GM23338 (cell line): ENCODE measurements at regions not wholly inside any gene's neighbourhood (a gene's known extent, or its start where the extent isn't known, plus 50 kb on each side); places are given as distances from the start of the nearest gene placed in this dataset.

Source experiments
- ATAC-seq: fragments of 200-7000 bp; cut with Tn5 transposase; 3 replicates; pipeline ENCODE4 v1.9.1; 2020
- DNase-seq: peaks from one replicate; pipeline ENCODE4 v3.0.0-alpha.2; 2015; ENCODE audit warnings: low spot score
- H2AFZ ChIP-seq: fragments of 200-600 bp; sonication (generic); 2 replicates; pipeline ENCODE4 v1.8.0; 2016; ENCODE audit warnings: antibody characterized with exemption, mild to moderate bottlenecking, moderate library complexity
- H3F3A ChIP-seq: fragments of 200-600 bp; sonication (generic); replicated peaks from 2 replicates; pipeline ENCODE4 v1.8.0; 2017; ENCODE audit warnings: antibody characterized with exemption, mixed run types, low read depth
- H3K27ac ChIP-seq: fragments of 200-600 bp; sonication (generic); 2 replicates; pipeline ENCODE4 v1.6.1; 2016; ENCODE audit warnings: low read depth
- H3K27me3 ChIP-seq: fragments of 200-600 bp; sonication (generic); 2 replicates; pipeline ENCODE4 v1.8.0; 2016; ENCODE audit warnings: mild to moderate bottlenecking, mixed run types, moderate library complexity; ENCODE audit not compliant: insufficient read depth
- H3K36me3 ChIP-seq: fragments of 200-600 bp; sonication (generic); 2 replicates; pipeline ENCODE4 v1.8.0; 2016; ENCODE audit warnings: mild to moderate bottlenecking; ENCODE audit not compliant: insufficient read depth
- H3K4me1 ChIP-seq: fragments of 200-600 bp; sonication (generic); 2 replicates; pipeline ENCODE4 v1.8.0; 2016; ENCODE audit warnings: mild to moderate bottlenecking, moderate library complexity; ENCODE audit not compliant: insufficient read depth
- H3K4me2 ChIP-seq: fragments of 200-600 bp; sonication (generic); 2 replicates; pipeline ENCODE4 v1.7.1; 2017; ENCODE audit warnings: mixed run types
- H3K4me3 ChIP-seq: fragments of 200-600 bp; sonication (generic); 2 replicates; pipeline ENCODE4 v1.6.1; 2016; ENCODE audit warnings: mixed run types
- H3K79me2 ChIP-seq: fragments of 200-600 bp; sonication (generic); replicated peaks from 2 replicates; pipeline ENCODE4 v1.8.0; 2017; ENCODE audit warnings: mild to moderate bottlenecking; ENCODE audit not compliant: insufficient read depth
- H3K9me2 ChIP-seq: fragments of 200-600 bp; sonication (generic); 2 replicates; pipeline ENCODE4 v1.8.0; 2017; ENCODE audit not compliant: insufficient read depth
- H4K20me1 ChIP-seq: fragments of 200-600 bp; sonication (generic); replicated peaks from 2 replicates; pipeline ENCODE4 v1.8.0; 2017; ENCODE audit warnings: mild to moderate bottlenecking; ENCODE audit not compliant: insufficient read depth
- H3K27ac Mint-ChIP-seq: 2 replicates; pipeline ENCODE4 v1.8.0; 2020; ENCODE audit warnings: inconsistent platforms, mild to moderate bottlenecking, moderate library complexity, mixed read lengths
- H3K27me3 Mint-ChIP-seq: 3 replicates; pipeline ENCODE4 v1.8.0; 2022; ENCODE audit warnings: low read depth, mild to moderate bottlenecking, moderate library complexity, mixed read lengths, inconsistent platforms; ENCODE audit not compliant: insufficient read depth, poor library complexity
- H3K36me3 Mint-ChIP-seq: 3 replicates; pipeline ENCODE4 v1.8.0; 2021; ENCODE audit warnings: low read depth, mild to moderate bottlenecking, inconsistent platforms, moderate library complexity, mixed read lengths
- H3K4me1 Mint-ChIP-seq: 3 replicates; pipeline ENCODE4 v1.8.0; 2020; ENCODE audit warnings: mild to moderate bottlenecking, inconsistent platforms, mixed read lengths
- H3K4me3 Mint-ChIP-seq: 3 replicates; pipeline ENCODE4 v1.8.0; 2021; ENCODE audit warnings: moderate library complexity, mild to moderate bottlenecking, inconsistent platforms, mixed read lengths
- H3K9me3 Mint-ChIP-seq: 3 replicates; pipeline ENCODE4 v1.8.0; 2020; ENCODE audit warnings: moderate library complexity, mild to moderate bottlenecking, inconsistent platforms, mixed read lengths
- CREB1 ChIP-seq: fragments of 250-450 bp; sonication (Bioruptor Pico); IDR thresholded peaks from 2 replicates; pipeline ENCODE4 v1.5.0; 2020; ENCODE audit warnings: low read depth, mild to moderate bottlenecking, moderate library complexity
- CTCF ChIP-seq, 2 experiments: fragments of 200-600 bp in 1 of 2; sonication (generic) in 1 of 2; conservative IDR thresholded peaks; 2 replicates each; pipeline versions ENCODE4 v1.5.1 to v1.6.1; 2016 to 2017; ENCODE audit warnings: antibody characterized with exemption in 2 of 2, low read depth in 2 of 2, mild to moderate bottlenecking in 2 of 2, moderate library complexity in 1 of 2
- EZH2 ChIP-seq: fragments of 200-600 bp; sonication (generic); IDR thresholded peaks from one replicate; pipeline ENCODE4 v1.8.0; 2017; ENCODE audit warnings: antibody characterized with exemption, mild to moderate bottlenecking, low read depth; ENCODE audit not compliant: unreplicated experiment
- EZH2phosphoT487 ChIP-seq: fragments of 200-600 bp; sonication (generic); IDR thresholded peaks from one replicate; pipeline ENCODE4 v1.8.1; 2018; ENCODE audit warnings: antibody characterized with exemption; ENCODE audit not compliant: unreplicated experiment
- JUNB ChIP-seq: IDR thresholded peaks from one replicate; pipeline ENCODE4 v1.6.1; 2016; ENCODE audit warnings: antibody characterized with exemption; ENCODE audit not compliant: unreplicated experiment
- NANOG ChIP-seq: IDR thresholded peaks from 2 replicates; pipeline ENCODE4 v1.6.1; 2016; ENCODE audit warnings: antibody characterized with exemption, borderline replicate concordance
- POLR2AphosphoS5 ChIP-seq: IDR thresholded peaks from 2 replicates; pipeline ENCODE4 v1.6.1; 2016; ENCODE audit warnings: antibody characterized with exemption, low read depth
- REST ChIP-seq: IDR thresholded peaks from one replicate; pipeline ENCODE4 v1.6.1; 2018; ENCODE audit warnings: antibody characterized with exemption; ENCODE audit not compliant: unreplicated experiment
- STAT1 ChIP-seq: IDR thresholded peaks from one replicate; pipeline ENCODE4 v1.6.1; 2016; ENCODE audit warnings: antibody characterized with exemption; ENCODE audit not compliant: unreplicated experiment
- ZNF114 ChIP-seq: fragments of 250-450 bp; sonication (Bioruptor Pico); IDR thresholded peaks from 2 replicates; pipeline ENCODE4 v1.5.0; 2020; ENCODE audit warnings: mild to moderate bottlenecking, moderate library complexity
- ZNF331 ChIP-seq: fragments of 250-450 bp; sonication (Bioruptor Pico); IDR thresholded peaks from 2 replicates; pipeline ENCODE4 v1.5.0; 2020; ENCODE audit warnings: low read depth, mild to moderate bottlenecking, moderate library complexity
- ZNF462 ChIP-seq: fragments of 250-450 bp; sonication (Bioruptor Pico); IDR thresholded peaks from 2 replicates; pipeline ENCODE4 v1.5.0; 2020; ENCODE audit warnings: mild to moderate bottlenecking, moderate library complexity
- TF ChIP-seq, protein P1 (sequence below): IDR thresholded peaks from 2 replicates; pipeline ENCODE4 v1.6.1; 2016; ENCODE audit warnings: antibody characterized with exemption

DNA sequence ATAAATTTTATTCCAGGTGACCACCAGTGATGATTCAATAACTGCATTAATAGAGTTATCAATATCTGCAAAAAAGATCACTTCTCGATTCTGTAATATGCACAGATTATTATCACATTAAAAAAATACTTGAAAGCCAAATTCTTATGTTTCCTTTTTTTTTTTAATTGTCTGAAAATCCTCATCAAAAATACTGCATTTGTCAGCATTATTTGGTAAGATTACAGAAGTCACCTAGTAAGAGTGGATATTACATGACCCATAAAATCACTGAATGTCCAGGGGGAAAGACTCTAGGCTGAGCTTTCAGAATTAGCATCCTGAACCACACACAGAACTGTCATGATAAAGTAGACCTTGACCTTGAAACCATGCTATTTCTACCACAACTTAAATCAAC, 617.2 kb upstream of the CDH7 start:
- Histone ChIP-seq H3K4me1 (no peaks in the 10 kb centered on the region), H3K4me2 (no peak overlapping the region), H3K27ac (no peak overlapping the region), H4K20me1 (no peaks in the 10 kb centered on the region), H2AFZ (no peak overlapping the region), H3K79me2 (no peaks in the 10 kb centered on the region), H3K4me3 (no peak overlapping the region), H3K36me3 (0 out of 2 replicates have a peak, but pooled peaks cover 6% of the 10 kb centered on the region), H3F3A (no peaks in the 10 kb centered on the region), H3K9me2 (no peaks in the 10 kb centered on the region), H3K27me3 (no peaks in the 10 kb centered on the region)
- H3K9me3 Mint-ChIP-seq, result peaks cover 5% of the 10 kb centered on the region; the same call in 1 of the 3 replicates
- TF ChIP-seq EZH2 (no peak), ZNF462 (CRISPR knock-in tag) (no peak), EZH2phosphoT487 (no peak), STAT1 (no peak), JUNB (no peak), NANOG (no peak), CREB1 (CRISPR knock-in tag) (no peak), ZNF331 (no peak), POLR2AphosphoS5 (no peak), CTCF (conservative IDR thresholded peaks at IDR 0.05; ENCODE audit: low read depth in 2 of 2) (no peak), REST (no peak), ZNF114 (no peak)
- TF ChIP-seq, protein P1, sequence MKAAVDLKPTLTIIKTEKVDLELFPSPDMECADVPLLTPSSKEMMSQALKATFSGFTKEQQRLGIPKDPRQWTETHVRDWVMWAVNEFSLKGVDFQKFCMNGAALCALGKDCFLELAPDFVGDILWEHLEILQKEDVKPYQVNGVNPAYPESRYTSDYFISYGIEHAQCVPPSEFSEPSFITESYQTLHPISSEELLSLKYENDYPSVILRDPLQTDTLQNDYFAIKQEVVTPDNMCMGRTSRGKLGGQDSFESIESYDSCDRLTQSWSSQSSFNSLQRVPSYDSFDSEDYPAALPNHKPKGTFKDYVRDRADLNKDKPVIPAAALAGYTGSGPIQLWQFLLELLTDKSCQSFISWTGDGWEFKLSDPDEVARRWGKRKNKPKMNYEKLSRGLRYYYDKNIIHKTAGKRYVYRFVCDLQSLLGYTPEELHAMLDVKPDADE, result no peak
- H3K4me3 Mint-ChIP-seq, result no peak overlapping the region
- DNase-seq, result no peak
- H3K27me3 Mint-ChIP-seq, result peaks cover 2% of the 10 kb centered on the region
- ATAC-seq, result no peak
- H3K27ac Mint-ChIP-seq, result no peak overlapping the region
- no peaks in the 10 kb centered on the region for H3K4me1 Mint-ChIP-seq
- H3K36me3 Mint-ChIP-seq, result no peaks in the 10 kb centered on the region
